ENCODE measurements at regions not wholly inside any gene's neighbourhood (a gene's known extent, or its start where the extent isn't known, plus 50 kb on each side); places are given as distances from the start of the nearest gene placed in this dataset.

- intact Hi-C loops (cut with DNase I; ENCODE audit: low total_unique reads): no loop called here
- TF ChIP-seq CTCF (IDR thresholded peaks at IDR 0.05) (no peak), POLR2A (IDR thresholded peaks at IDR 0.05) (no peak)
- WGBS, 2 donors: 91 to 98% methylated on average over 4 of the region's 4 CpGs
Observed at GRCh38 chr6:24987446-24988115, 51.8 kb upstream of the RIPOR2 start.

GRCh38 chr6:24988562-24988961 is 52.8 kb upstream of the RIPOR2 start:
- Histone ChIP-seq H3K9me3 (no peaks in the 10 kb centered on the region), H3K36me3 (ENCODE audit: low read depth, missing control alignments) (no peaks in the 10 kb centered on the region), H3K4me1 (no peaks in the 10 kb centered on the region), H3K27ac (no peak overlapping the region), H3K27me3 (no peaks in the 10 kb centered on the region), H3K4me3 (no peak overlapping the region)
- intact Hi-C loops (cut with DNase I; ENCODE audit: low total_unique reads): no loop called here
- DNase-seq: no peak
- no peak for TF ChIP-seq CTCF (IDR thresholded peaks at IDR 0.05)
- no peak for TF ChIP-seq POLR2A (IDR thresholded peaks at IDR 0.05)

More at GRCh38 chr6:24987446-24988115, 51.8 kb upstream of the RIPOR2 start:
- Histone ChIP-seq H3K27ac (no peak overlapping the region), H3K4me3 (no peak overlapping the region), H3K9me3 (no peaks in the 10 kb centered on the region), H3K4me1 (no peaks in the 10 kb centered on the region), H3K36me3 (ENCODE audit: low read depth, missing control alignments) (no peaks in the 10 kb centered on the region), H3K27me3 (no peaks in the 10 kb centered on the region)
- no peak for DNase-seq

GRCh38 chr6:24990236-24990845 is 54.6 kb upstream of the RIPOR2 start:
- TF ChIP-seq POLR2A (IDR thresholded peaks at IDR 0.05): no peak
- TF ChIP-seq CTCF (IDR thresholded peaks at IDR 0.05): no peak
- intact Hi-C loops (cut with DNase I; ENCODE audit: low total_unique reads): no loop called here
- Histone ChIP-seq H3K9me3 (no peaks in the 10 kb centered on the region), H3K4me1 (no peaks in the 10 kb centered on the region), H3K36me3 (ENCODE audit: low read depth, missing control alignments) (no peaks in the 10 kb centered on the region), H3K27me3 (no peaks in the 10 kb centered on the region), H3K4me3 (no peak overlapping the region), H3K27ac (no peak overlapping the region)
- WGBS, 2 donors: 92 to 94% methylated on average over 7 of the region's 7 CpGs
- DNase-seq: no peak

- no peak overlapping the region for H3K27ac ChIP-seq
Observed at GRCh38 chr6:24990944-24991809, 55.4 kb upstream of the RIPOR2 start.

More at GRCh38 chr6:24990944-24991809, 55.4 kb upstream of the RIPOR2 start:
- TF ChIP-seq CTCF (IDR thresholded peaks at IDR 0.05) (no peak), POLR2A (IDR thresholded peaks at IDR 0.05) (no peak)
- no peaks in the 10 kb centered on the region for H3K4me1 ChIP-seq
- no peak for DNase-seq
- no peaks in the 10 kb centered on the region for H3K9me3 ChIP-seq
- WGBS, 2 donors: 92 to 100% methylated on average over 4 of the region's 4 CpGs
- H3K4me3 ChIP-seq: no peak overlapping the region
- intact Hi-C loops (cut with DNase I; ENCODE audit: low total_unique reads): no loop called here
- no peaks in the 10 kb centered on the region for H3K36me3 ChIP-seq (ENCODE audit: low read depth, missing control alignments)
- no peaks in the 10 kb centered on the region for H3K27me3 ChIP-seq
